ENCODE measurements at regions not wholly inside any gene's neighbourhood (a gene's known extent, or its start where the extent isn't known, plus 50 kb on each side); places are given as distances from the start of the nearest gene placed in this dataset.

GRCh38 chr1:223445402-223445801 is 52.2 kb downstream of the CCDC185 start:
- no peak for DNase-seq

DNA sequence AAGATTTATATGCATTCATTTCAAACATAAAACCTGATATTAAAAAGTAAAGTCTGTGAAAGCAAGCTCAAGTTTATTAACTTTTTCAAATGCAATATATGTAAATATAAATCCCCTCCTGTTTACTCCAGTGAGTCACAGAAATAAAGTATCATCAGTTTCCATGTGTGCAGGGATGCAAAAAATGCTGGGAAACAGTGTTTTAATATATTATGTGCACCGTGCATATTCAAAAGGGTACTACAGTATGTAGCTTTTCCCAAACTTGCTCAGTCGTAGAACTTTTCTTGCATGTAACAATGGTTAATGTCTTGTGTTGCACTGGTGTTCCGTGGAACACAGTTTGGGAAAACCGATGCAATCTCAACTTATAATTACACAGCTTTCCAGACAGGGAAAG is 60.7 kb downstream of the CCDC185 start:
- no peak for DNase-seq

GRCh38 chr1:223454959-223455358 is 61.7 kb downstream of the CCDC185 start:
- DNase-seq = no peak

DNA sequence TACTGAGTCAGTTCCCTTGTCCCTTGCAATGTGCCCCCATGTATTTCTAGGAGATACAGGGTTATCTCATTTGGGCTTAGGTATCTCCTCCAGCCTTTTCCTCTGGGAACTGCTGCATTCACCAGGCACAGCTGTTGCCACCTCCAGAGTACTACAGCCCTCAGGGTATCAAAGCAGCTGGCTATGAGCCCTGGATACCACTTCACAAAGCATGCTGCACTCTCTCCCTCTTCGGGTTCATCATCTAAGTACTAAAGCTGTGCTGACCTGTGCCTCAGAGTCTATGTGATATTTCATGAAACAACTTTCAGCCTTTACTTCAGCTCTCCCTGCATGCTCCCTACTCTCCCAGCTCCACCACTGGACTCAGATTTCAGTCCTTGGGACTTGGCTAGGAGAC is 62.3 kb downstream of the CCDC185 start:
- peak; percentile 51 for DNase-seq

DNA sequence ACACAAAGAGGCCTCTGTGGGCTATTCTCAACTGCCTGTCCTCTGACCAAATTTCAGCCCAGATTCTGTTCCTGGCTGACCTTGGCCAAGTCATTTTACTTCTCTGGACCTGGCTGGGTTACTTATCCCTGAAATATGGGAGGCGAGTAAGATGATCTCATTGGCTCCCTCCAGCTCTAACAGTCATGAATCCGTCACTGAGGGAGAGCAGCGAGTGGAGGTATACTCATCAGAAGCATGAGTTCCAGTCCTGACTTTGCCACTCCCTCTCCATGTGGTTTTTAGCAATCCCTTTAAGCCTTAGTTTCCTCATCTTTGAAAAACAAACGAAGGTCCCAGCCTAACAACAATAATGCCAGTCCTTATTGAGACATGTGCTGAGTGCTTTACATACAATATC is 63.5 kb downstream of the CCDC185 start:
- no peak for DNase-seq

- DNase-seq = no peak
These were observed 67.5 kb downstream of the CCDC185 start for GRCh38 chr1:223460566-223461189.

- no peak for DNase-seq
These were observed 68.9 kb downstream of the CCDC185 start for GRCh38 chr1:223462047-223462630.

- no peak for DNase-seq
These were observed 69.7 kb downstream of the CCDC185 start for GRCh38 chr1:223462866-223463404.

GRCh38 chr1:223466151-223466550 is 72.9 kb downstream of the CCDC185 start:
- DNase-seq = no peak

DNA sequence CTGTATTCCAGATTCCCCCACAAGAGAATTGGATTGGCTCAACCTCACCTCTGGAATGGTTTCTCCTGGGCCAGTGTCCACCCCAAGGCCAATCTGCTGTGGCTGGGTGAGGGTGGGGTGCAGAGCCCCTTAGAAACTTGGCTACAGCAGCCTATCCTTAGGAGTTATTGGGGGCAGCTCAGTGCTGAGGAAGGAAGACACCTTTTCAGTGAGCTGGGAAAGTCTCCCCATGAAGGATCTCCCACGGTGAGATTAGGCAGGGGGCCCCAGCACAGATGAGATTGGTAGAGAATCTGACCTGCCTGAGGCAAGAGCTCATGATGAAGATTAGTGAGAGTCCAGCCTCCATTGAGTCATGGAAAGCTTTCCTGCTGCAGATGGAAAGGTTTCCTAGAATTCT is 78.4 kb downstream of the CCDC185 start:
- no peak for DNase-seq

- DNase-seq = no peak
These were observed 78.8 kb downstream of the CCDC185 start for GRCh38 chr1:223472057-223472456.

GRCh38 chr1:223473601-223474344 is 80.6 kb downstream of the CCDC185 start:
- no peak for DNase-seq

DNA sequence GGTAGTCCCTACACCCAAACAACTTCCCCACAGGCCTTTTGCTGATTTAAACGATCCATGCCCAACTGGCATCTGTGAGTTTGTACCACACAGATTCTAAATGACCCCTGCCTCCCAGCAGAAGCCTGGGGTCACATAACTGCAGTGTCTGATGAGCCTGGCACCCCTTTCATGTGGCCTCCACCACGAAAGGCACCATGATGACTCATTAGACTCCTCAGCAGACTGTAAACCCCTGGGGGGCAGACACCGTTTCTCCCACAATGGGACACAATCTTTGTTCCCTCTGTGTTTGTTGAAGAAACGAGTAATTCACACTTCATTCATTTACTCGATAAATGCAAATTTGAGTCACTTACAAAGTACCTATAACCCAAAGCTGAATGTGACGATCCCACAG is 81.6 kb downstream of the CCDC185 start:
- DNase-seq = no peak

GRCh38 chr1:223477456-223477855 is 84.2 kb downstream of the CCDC185 start:
- DNase-seq = no peak

GRCh38 chr1:223478606-223479005 is 85.4 kb downstream of the CCDC185 start:
- DNase-seq = no peak

- peak; percentile 10 for DNase-seq
These were observed 86.0 kb downstream of the CCDC185 start for GRCh38 chr1:223479261-223479660.

GRCh38 chr1:223479718-223480425 is 86.7 kb downstream of the CCDC185 start:
- peak; percentile 88 for DNase-seq

GRCh38 chr1:223482132-223482531 is 88.9 kb downstream of the CCDC185 start:
- DNase-seq = no peak

GRCh38 chr1:223482766-223483165 is 89.6 kb downstream of the CCDC185 start:
- no peak for DNase-seq

- DNase-seq = no peak
These were observed 90.3 kb downstream of the CCDC185 start for GRCh38 chr1:223483511-223483910.

- peak; percentile 38 for DNase-seq
These were observed 93.2 kb downstream of the CCDC185 start for GRCh38 chr1:223486366-223486765.

GRCh38 chr1:223486932-223487886 is 94.0 kb downstream of the CCDC185 start:
- no peak for DNase-seq

All from NCI-H345 (cell line).